Neural progenitor cell (in vitro differentiated cells): ENCODE measurements at regions not wholly inside any gene's neighbourhood (a gene's known extent, or its start where the extent isn't known, plus 50 kb on each side); places are given as distances from the start of the nearest gene placed in this dataset.

Source experiments
- DNase-seq: peaks from one replicate; pipeline ENCODE4 v3.0.0-alpha.2; 2016; ENCODE audit warnings: low spot score
- H2AFZ ChIP-seq: fragments of 200-600 bp; sonication (generic); replicated peaks from 2 replicates; pipeline ENCODE4 v1.6.1; 2016; ENCODE audit warnings: antibody characterized with exemption
- H3F3A ChIP-seq: fragments of 200-600 bp; sonication (generic); 2 replicates; pipeline ENCODE4 v1.6.1; 2016; ENCODE audit warnings: antibody characterized with exemption, low read depth
- H3K27ac ChIP-seq: fragments of 200-600 bp; sonication (generic); 2 replicates; pipeline ENCODE4 v1.5.1; 2016; ENCODE audit warnings: mild to moderate bottlenecking
- H3K27me3 ChIP-seq: fragments of 200-600 bp; sonication (generic); 2 replicates; pipeline ENCODE4 v1.6.1; 2016; ENCODE audit warnings: mild to moderate bottlenecking, moderate library complexity
- H3K36me3 ChIP-seq: fragments of 200-600 bp; sonication (generic); 2 replicates; pipeline ENCODE4 v1.5.1; 2016
- H3K4me1 ChIP-seq: fragments of 200-600 bp; sonication (generic); 2 replicates; pipeline ENCODE4 v1.6.1; 2016; ENCODE audit warnings: mixed run types
- H3K4me2 ChIP-seq: fragments of 200-600 bp; sonication (generic); 2 replicates; pipeline ENCODE4 v1.6.1; 2016
- H3K4me3 ChIP-seq: fragments of 200-600 bp; sonication (generic); 2 replicates; pipeline ENCODE4 v1.5.1; 2016
- H3K79me2 ChIP-seq: fragments of 200-600 bp; sonication (generic); 2 replicates; pipeline ENCODE4 v1.6.1; 2016; ENCODE audit warnings: low read depth
- H3K9ac ChIP-seq: fragments of 200-600 bp; sonication (generic); 2 replicates; pipeline ENCODE4 v1.6.1; 2016
- H3K9me3 ChIP-seq: fragments of 200-600 bp; sonication (generic); 2 replicates; pipeline ENCODE4 v1.5.1; 2016; ENCODE audit warnings: low read depth
- H4K20me1 ChIP-seq: fragments of 200-600 bp; sonication (generic); 2 replicates; pipeline ENCODE4 v1.6.1; 2016; ENCODE audit warnings: low read depth
- H3K27ac Mint-ChIP-seq: 3 replicates; pipeline ENCODE4 v1.8.0; 2021; ENCODE audit warnings: mixed read lengths
- H3K27me3 Mint-ChIP-seq: 2 replicates; pipeline ENCODE4 v1.8.0; 2022; ENCODE audit warnings: low read depth, mild to moderate bottlenecking, inconsistent platforms, moderate library complexity, mixed read lengths; ENCODE audit not compliant: insufficient read depth
- H3K36me3 Mint-ChIP-seq: 3 replicates; pipeline ENCODE4 v1.8.0; 2021; ENCODE audit warnings: mixed read lengths
- H3K4me1 Mint-ChIP-seq: 3 replicates; pipeline ENCODE4 v1.8.0; 2021; ENCODE audit warnings: mixed read lengths
- H3K4me3 Mint-ChIP-seq: 3 replicates; pipeline ENCODE4 v1.8.0; 2021; ENCODE audit warnings: mild to moderate bottlenecking, moderate library complexity, mixed read lengths
- H3K9me3 Mint-ChIP-seq: 3 replicates; pipeline ENCODE4 v1.8.0; 2020; ENCODE audit warnings: mixed read lengths
- CTCF ChIP-seq: fragments of 200-600 bp; sonication (generic); IDR thresholded peaks from 2 replicates; pipeline ENCODE4 v1.5.1; 2017; ENCODE audit warnings: antibody characterized with exemption, mild to moderate bottlenecking
- EZH2 ChIP-seq: fragments of 200-600 bp; sonication (generic); IDR thresholded peaks from 2 replicates; pipeline ENCODE4 v1.6.1; 2017; ENCODE audit warnings: antibody characterized with exemption, mild to moderate bottlenecking, moderate library complexity
- EZH2phosphoT487 ChIP-seq: fragments of 200-600 bp; sonication (generic); IDR thresholded peaks from 2 replicates; pipeline ENCODE4 v1.6.1; 2017; ENCODE audit warnings: antibody characterized with exemption

GRCh38 chr3:167909504-167909896 lies 174.0 kb downstream of the SERPINI1 start:
- Histone ChIP-seq H4K20me1 (no peaks in the 10 kb centered on the region), H3K9ac (no peak overlapping the region), H3K27ac (no peak overlapping the region), H3K4me1 (no peaks in the 10 kb centered on the region), H3K9me3 (no peaks in the 10 kb centered on the region), H3F3A (no peaks in the 10 kb centered on the region), H3K4me3 (no peak overlapping the region), H3K4me2 (no peak overlapping the region), H2AFZ (no peak overlapping the region), H3K36me3 (no peaks in the 10 kb centered on the region), H3K79me2 (no peaks in the 10 kb centered on the region), H3K27me3 (no peaks in the 10 kb centered on the region)
- Mint-ChIP-seq H3K9me3 (no peaks in the 10 kb centered on the region), H3K27ac (peak overlapping the region; percentile 65), H3K36me3 (peaks cover 12% of the 10 kb centered on the region), H3K4me1 (peaks cover 18% of the 10 kb centered on the region), H3K27me3 (no peaks in the 10 kb centered on the region), H3K4me3 (no peak overlapping the region)
- no peak for TF ChIP-seq CTCF
- no peak for TF ChIP-seq EZH2phosphoT487
- no peak for TF ChIP-seq EZH2
- DNase-seq: no peak

- Mint-ChIP-seq H3K4me3 (no peak overlapping the region), H3K27me3 (no peaks in the 10 kb centered on the region), H3K27ac (peak overlapping the region; percentile 65), H3K9me3 (no peaks in the 10 kb centered on the region), H3K4me1 (peaks cover 18% of the 10 kb centered on the region), H3K36me3 (peaks cover 12% of the 10 kb centered on the region)
- H4K20me1 ChIP-seq: no peaks in the 10 kb centered on the region
- no peak overlapping the region for H3K27ac ChIP-seq
- TF ChIP-seq EZH2phosphoT487 (no peak), EZH2 (no peak), CTCF (no peak)
- no peaks in the 10 kb centered on the region for H3K79me2 ChIP-seq
- no peaks in the 10 kb centered on the region for H3K27me3 ChIP-seq
- no peak overlapping the region for H2AFZ ChIP-seq
- H3K4me2 ChIP-seq: no peak overlapping the region
- no peak for DNase-seq
- no peaks in the 10 kb centered on the region for H3F3A ChIP-seq
- no peak overlapping the region for H3K4me3 ChIP-seq
- H3K9ac ChIP-seq: no peak overlapping the region
- no peaks in the 10 kb centered on the region for H3K36me3 ChIP-seq
- H3K9me3 ChIP-seq: no peaks in the 10 kb centered on the region
- H3K4me1 ChIP-seq: no peaks in the 10 kb centered on the region
Measured at GRCh38 chr3:167908746-167909503, 173.4 kb downstream of the SERPINI1 start.

GRCh38 chr3:167908221-167908620 lies 172.7 kb downstream of the SERPINI1 start:
- Histone ChIP-seq H3K9me3 (no peaks in the 10 kb centered on the region), H3K4me3 (no peak overlapping the region), H4K20me1 (no peaks in the 10 kb centered on the region), H3K79me2 (no peaks in the 10 kb centered on the region), H3K4me2 (no peak overlapping the region), H3K9ac (no peak overlapping the region), H3F3A (no peaks in the 10 kb centered on the region), H3K36me3 (no peaks in the 10 kb centered on the region), H2AFZ (no peak overlapping the region), H3K4me1 (no peaks in the 10 kb centered on the region), H3K27me3 (no peaks in the 10 kb centered on the region), H3K27ac (no peak overlapping the region)
- TF ChIP-seq EZH2: no peak
- TF ChIP-seq CTCF: no peak
- TF ChIP-seq EZH2phosphoT487: no peak
- Mint-ChIP-seq H3K4me3 (no peak overlapping the region), H3K27ac (no peak overlapping the region), H3K27me3 (no peaks in the 10 kb centered on the region), H3K36me3 (peaks cover 15% of the 10 kb centered on the region), H3K9me3 (no peaks in the 10 kb centered on the region), H3K4me1 (peaks cover 23% of the 10 kb centered on the region)
- DNase-seq: no peak
